ENCODE measurements at regions not wholly inside any gene's neighbourhood (a gene's known extent, or its start where the extent isn't known, plus 50 kb on each side); places are given as distances from the start of the nearest gene placed in this dataset.

DNA sequence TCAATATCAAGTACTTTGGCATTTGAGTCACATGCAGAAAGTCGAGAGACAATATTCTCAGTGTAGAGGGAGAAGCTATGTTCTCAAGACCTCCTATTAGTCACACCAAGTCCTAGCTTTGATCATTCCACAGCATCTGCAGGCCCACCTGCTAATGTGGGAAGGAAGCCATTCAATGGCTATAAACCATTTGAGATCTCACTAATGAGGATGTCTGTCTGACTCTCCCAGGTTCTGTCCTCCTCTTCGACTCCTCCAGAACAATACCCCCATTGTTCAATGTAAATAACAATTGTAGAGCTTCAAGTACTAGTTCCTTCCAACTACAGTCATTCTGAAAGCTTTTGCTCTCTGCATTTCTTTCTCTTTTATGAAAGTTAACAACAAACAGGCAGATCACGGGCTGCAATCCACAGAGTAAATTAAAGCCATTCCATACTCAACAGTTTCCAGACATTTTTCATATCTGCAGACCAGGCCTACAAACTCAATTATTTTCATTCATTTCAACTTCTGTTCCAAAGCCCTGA is 140.2 kb upstream of the EDNRA start:
- H3K27ac ChIP-seq (ENCODE audit: low read depth, low read length): no peak overlapping the region

GRCh38 chr4:147343692-147344091 is 137.2 kb upstream of the EDNRA start:
- Histone ChIP-seq H3K4me1 (ENCODE audit: control insufficient read depth, low read length) (no peaks in the 10 kb centered on the region), H3K79me2 (ENCODE audit: control insufficient read depth, low read length) (no peaks in the 10 kb centered on the region), H3F3A (ENCODE audit: control insufficient read depth, insufficient read depth) (no peaks in the 10 kb centered on the region), H3K36me3 (ENCODE audit: control insufficient read depth, low read length) (no peaks in the 10 kb centered on the region), H4K20me1 (ENCODE audit: control insufficient read depth, insufficient read depth, low read depth, low read length) (no peaks in the 10 kb centered on the region), H3K27me3 (ENCODE audit: control insufficient read depth, low read length) (no peaks in the 10 kb centered on the region), H3K9me3 (ENCODE audit: control insufficient read depth, insufficient read depth, low read length) (no peaks in the 10 kb centered on the region), H3K4me2 (ENCODE audit: low read length) (no peak overlapping the region), H3K9me2 (replicated peaks; ENCODE audit: control insufficient read depth, low read length) (no peaks in the 10 kb centered on the region), H3K4me3 (ENCODE audit: low read length) (no peak overlapping the region), H3K27ac (ENCODE audit: low read depth, low read length) (no peak overlapping the region)
- no peak for TF ChIP-seq CTCF (IDR thresholded peaks at IDR 0.05; ENCODE audit: low read depth, low read length, poor library complexity, severe bottlenecking)
- no peak for TF ChIP-seq EZH2phosphoT487 (IDR thresholded peaks at IDR 0.05; ENCODE audit: borderline replicate concordance, low read length)

More for the DNA sequence above, 140.2 kb upstream of the EDNRA start:
- Histone ChIP-seq H3K4me2 (ENCODE audit: low read length) (no peak overlapping the region), H3K79me2 (ENCODE audit: control insufficient read depth, low read length) (no peaks in the 10 kb centered on the region), H3K4me3 (ENCODE audit: low read length) (no peak overlapping the region), H3K9me3 (ENCODE audit: control insufficient read depth, insufficient read depth, low read length) (no peaks in the 10 kb centered on the region), H4K20me1 (ENCODE audit: control insufficient read depth, insufficient read depth, low read depth, low read length) (no peaks in the 10 kb centered on the region), H3K9me2 (replicated peaks; ENCODE audit: control insufficient read depth, low read length) (no peaks in the 10 kb centered on the region), H3K4me1 (ENCODE audit: control insufficient read depth, low read length) (no peaks in the 10 kb centered on the region), H3K27me3 (ENCODE audit: control insufficient read depth, low read length) (no peaks in the 10 kb centered on the region), H3F3A (ENCODE audit: control insufficient read depth, insufficient read depth) (no peaks in the 10 kb centered on the region), H3K36me3 (ENCODE audit: control insufficient read depth, low read length) (no peaks in the 10 kb centered on the region)
- TF ChIP-seq CTCF (IDR thresholded peaks at IDR 0.05; ENCODE audit: low read depth, low read length, poor library complexity, severe bottlenecking) (no peak), EZH2phosphoT487 (IDR thresholded peaks at IDR 0.05; ENCODE audit: borderline replicate concordance, low read length) (no peak)

DNA sequence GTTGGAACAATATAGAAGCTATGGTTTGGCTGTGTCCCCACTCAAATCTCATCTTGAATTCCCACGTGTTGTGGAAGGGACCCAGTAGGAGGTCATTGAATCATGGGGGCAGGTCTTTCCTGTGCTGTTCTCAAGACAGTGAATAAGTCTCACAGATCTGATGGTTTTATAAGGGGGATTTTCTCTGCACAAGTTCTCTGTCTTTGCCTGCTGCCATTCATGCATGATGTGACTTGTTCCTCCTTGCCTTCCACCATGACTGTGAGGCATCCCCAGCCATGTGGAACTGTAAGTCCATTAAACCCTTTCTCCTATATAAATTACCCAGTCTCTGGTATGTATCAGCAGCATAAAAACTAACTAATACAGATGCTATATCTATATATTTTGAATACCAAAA is 135.2 kb upstream of the EDNRA start:
- H3K27me3 ChIP-seq (ENCODE audit: control insufficient read depth, low read length): no peaks in the 10 kb centered on the region
- H3K4me1 ChIP-seq (ENCODE audit: control insufficient read depth, low read length): no peaks in the 10 kb centered on the region
- H3K4me3 ChIP-seq (ENCODE audit: low read length): no peak overlapping the region
- no peak overlapping the region for H3K27ac ChIP-seq (ENCODE audit: low read depth, low read length)
- H3K36me3 ChIP-seq (ENCODE audit: control insufficient read depth, low read length): no peaks in the 10 kb centered on the region
- no peaks in the 10 kb centered on the region for H3K9me2 ChIP-seq (replicated peaks; ENCODE audit: control insufficient read depth, low read length)
- no peaks in the 10 kb centered on the region for H3K9me3 ChIP-seq (ENCODE audit: control insufficient read depth, insufficient read depth, low read length)
- no peaks in the 10 kb centered on the region for H3F3A ChIP-seq (ENCODE audit: control insufficient read depth, insufficient read depth)
- TF ChIP-seq CTCF (IDR thresholded peaks at IDR 0.05; ENCODE audit: low read depth, low read length, poor library complexity, severe bottlenecking) (no peak), EZH2phosphoT487 (IDR thresholded peaks at IDR 0.05; ENCODE audit: borderline replicate concordance, low read length) (no peak)
- H3K4me2 ChIP-seq (ENCODE audit: low read length): no peak overlapping the region
- no peaks in the 10 kb centered on the region for H4K20me1 ChIP-seq (ENCODE audit: control insufficient read depth, insufficient read depth, low read depth, low read length)
- no peaks in the 10 kb centered on the region for H3K79me2 ChIP-seq (ENCODE audit: control insufficient read depth, low read length)

Data from DOHH2 (cell line).